CD14-positive monocyte (primary cell): ENCODE measurements at regions not wholly inside any gene's neighbourhood (a gene's known extent, or its start where the extent isn't known, plus 50 kb on each side); places are given as distances from the start of the nearest gene placed in this dataset.

Experiments used
- DNase-seq, 3 donors: peaks; one replicate each; pipeline ENCODE4 v3.0.0-alpha.2; 2011 to 2022
- H2AFZ ChIP-seq: 2 replicates; pipeline ENCODE4 v1.6.0; 2012; ENCODE audit warnings: mild to moderate bottlenecking, low read depth, low read length, inconsistent platforms; ENCODE audit not compliant: insufficient read depth, poor library complexity, severe bottlenecking
- H3K27ac ChIP-seq, 2 donors: 1 replicate in 1 of 2; 2 replicates in 1 of 2; pipeline ENCODE4 v1.5.1; 2012 to 2013; ENCODE audit warnings: low read length in 2 of 2, control low read depth in 1 of 2, inconsistent platforms in 1 of 2, low read depth in 1 of 2, mild to moderate bottlenecking in 1 of 2
- H3K27me3 ChIP-seq, 2 donors: one replicate each; pipeline versions ENCODE4 v1.6.0 to v1.6.1; 2011 to 2013; ENCODE audit warnings: low read length in 2 of 2; ENCODE audit not compliant: control insufficient read depth in 2 of 2, insufficient read depth in 2 of 2
- H3K36me3 ChIP-seq, 2 donors: replicated peaks in 1 of 2; 1 replicate in 1 of 2; 2 replicates in 1 of 2; pipeline versions ENCODE4 v1.5.1 to v1.6.1; 2012 to 2013; ENCODE audit warnings: low read length in 2 of 2, control low read depth in 1 of 2, inconsistent platforms in 1 of 2, mild to moderate bottlenecking in 1 of 2; ENCODE audit not compliant: insufficient read depth in 2 of 2, control insufficient read depth in 1 of 2
- H3K4me1 ChIP-seq, 2 donors: 1 replicate in 1 of 2; 2 replicates in 1 of 2; pipeline versions ENCODE4 v1.5.1 to v1.6.1; 2012 to 2013; ENCODE audit warnings: low read length in 2 of 2, control low read depth in 1 of 2, inconsistent platforms in 1 of 2, mild to moderate bottlenecking in 1 of 2, moderate library complexity in 1 of 2; ENCODE audit not compliant: insufficient read depth in 2 of 2, control insufficient read depth in 1 of 2
- H3K4me2 ChIP-seq: replicated peaks from 2 replicates; pipeline ENCODE3; 2012; ENCODE audit warnings: low read length, moderate library complexity, mild to moderate bottlenecking; ENCODE audit not compliant: poor library complexity, severe bottlenecking; ENCODE audit errors: extremely low read depth
- H3K4me3 ChIP-seq, 3 experiments: fragments of 200-600 bp in 1 of 3; sonication (generic) in 1 of 3; replicated peaks in 1 of 3; 1 replicate in 2 of 3; 2 replicates in 1 of 3; pipeline ENCODE4 v1.5.1; 2011 to 2013; ENCODE audit warnings: low read length in 3 of 3, mild to moderate bottlenecking in 3 of 3, control low read depth in 2 of 3, low read depth in 2 of 3, inconsistent platforms in 1 of 3, moderate library complexity in 1 of 3
- H3K79me2 ChIP-seq: 2 replicates; pipeline ENCODE4 v1.6.0; 2012; ENCODE audit warnings: mild to moderate bottlenecking, control low read depth, inconsistent platforms, low read length, moderate library complexity; ENCODE audit not compliant: insufficient read depth
- H3K9ac ChIP-seq: 2 replicates; pipeline ENCODE4 v1.6.0; 2017; ENCODE audit warnings: low read length, mild to moderate bottlenecking; ENCODE audit not compliant: insufficient read depth, poor library complexity, severe bottlenecking
- H3K9me3 ChIP-seq, 2 donors: replicated peaks in 1 of 2; 1 replicate in 1 of 2; 2 replicates in 1 of 2; pipeline versions ENCODE4 v1.5.1 to v1.6.1; 2012 to 2013; ENCODE audit warnings: low read length in 2 of 2, control low read depth in 1 of 2; ENCODE audit not compliant: control insufficient read depth in 1 of 2, insufficient read depth in 1 of 2
- H4K20me1 ChIP-seq: 2 replicates; pipeline ENCODE4 v1.6.0; 2012; ENCODE audit warnings: mild to moderate bottlenecking, low read length, control low read depth, moderate library complexity; ENCODE audit not compliant: insufficient read depth
- H3K27ac Mint-ChIP-seq, 7 donors: one replicate each; pipeline ENCODE4 v1.8.0; 2020; ENCODE audit warnings: mild to moderate bottlenecking in 7 of 7, mixed read lengths in 7 of 7, moderate library complexity in 6 of 7, inconsistent platforms in 2 of 7
- H3K27me3 Mint-ChIP-seq, 3 donors: one replicate each; pipeline ENCODE4 v1.8.0; 2021 to 2022; ENCODE audit warnings: low read depth in 3 of 3, mild to moderate bottlenecking in 3 of 3, mixed read lengths in 3 of 3, moderate library complexity in 3 of 3, inconsistent platforms in 1 of 3
- H3K36me3 Mint-ChIP-seq, 2 donors: one replicate each; pipeline ENCODE4 v1.8.0; 2020; ENCODE audit warnings: mixed read lengths in 2 of 2, inconsistent platforms in 1 of 2, mild to moderate bottlenecking in 1 of 2
- H3K4me1 Mint-ChIP-seq: one replicate; pipeline ENCODE4 v1.8.0; 2020; ENCODE audit warnings: mild to moderate bottlenecking, mixed read lengths
- H3K4me3 Mint-ChIP-seq, 2 donors: one replicate each; pipeline ENCODE4 v1.8.0; 2020; ENCODE audit warnings: mild to moderate bottlenecking in 2 of 2, mixed read lengths in 2 of 2, moderate library complexity in 1 of 2
- H3K9me3 Mint-ChIP-seq, 7 donors: one replicate each; pipeline ENCODE4 v1.8.0; 2020 to 2022; ENCODE audit warnings: mixed read lengths in 7 of 7, mild to moderate bottlenecking in 6 of 7, moderate library complexity in 6 of 7, inconsistent platforms in 2 of 7
- CTCF ChIP-seq: fragments of 200-600 bp; IDR thresholded peaks from one replicate; pipeline ENCODE4 v1.8.0; 2022; ENCODE audit warnings: antibody characterized with exemption, mild to moderate bottlenecking
- WGBS: methylation state at CpG from one replicate; pipeline ENCODE4 v1.1.5; 2013; ENCODE audit warnings: missing lambda C conversion rate; ENCODE audit not compliant: insufficient coverage; 5-methylcytosine and 5-hydroxymethylcytosine counted together
- intact Hi-C, 2 donors: fragments of 100-400 bp; cut with micrococcal nuclease; formaldehyde crosslinking; loops; one replicate each; pipeline versions ENCODE4 v1.15.0 to v1.15.1; 2023

- TF ChIP-seq CTCF: no peak
- intact Hi-C loops: no loop called here
- no peak overlapping the region for H2AFZ ChIP-seq
- no CpG with 5 or more reads among the region's 1 CpG for WGBS
- H3K4me3 ChIP-seq: no peak overlapping the region
- H3K36me3 ChIP-seq: peaks cover 0 to 2% of the 10 kb centered on the region in 2 donors
- no peaks in the 10 kb centered on the region for H3K4me1 ChIP-seq
- Mint-ChIP-seq H3K4me3 (no peak overlapping the region), H3K36me3 (peaks cover 9 to 17% of the 10 kb centered on the region in 2 donors), H3K27ac (no peak overlapping the region), H3K4me1 (no peaks in the 10 kb centered on the region), H3K27me3 (peaks cover 2 to 6% (median 4%) of the 10 kb centered on the region in 3 donors), H3K9me3 (peaks cover 0 to 6% (median 3%) of the 10 kb centered on the region in 7 donors)
- no peaks in the 10 kb centered on the region for H3K27me3 ChIP-seq
- no peaks in the 10 kb centered on the region for H3K79me2 ChIP-seq
- peaks cover 0 to 3% of the 10 kb centered on the region in 2 donors for H3K9me3 ChIP-seq
- no peak overlapping the region for H3K27ac ChIP-seq
- no peak for DNase-seq
- no peak overlapping the region for H3K9ac ChIP-seq
- no peaks in the 10 kb centered on the region for H4K20me1 ChIP-seq
- H3K4me2 ChIP-seq: no peak overlapping the region
Measured at GRCh38 chr20:60236613-60237012, 278.4 kb downstream of the CDH26 start.

GRCh38 chr20:60237981-60238380 is 279.8 kb downstream of the CDH26 start:
- Histone ChIP-seq H3K27ac (no peak overlapping the region), H3K4me3 (no peak overlapping the region), H3K9ac (no peak overlapping the region), H3K36me3 (peaks cover 0 to 2% of the 10 kb centered on the region in 2 donors), H3K4me1 (no peaks in the 10 kb centered on the region), H3K4me2 (no peak overlapping the region), H3K9me3 (peaks cover 0 to 3% of the 10 kb centered on the region in 2 donors), H3K79me2 (no peaks in the 10 kb centered on the region), H3K27me3 (no peaks in the 10 kb centered on the region), H2AFZ (no peak overlapping the region), H4K20me1 (no peaks in the 10 kb centered on the region)
- H3K9me3 Mint-ChIP-seq: peaks cover 0 to 6% (median 3%) of the 10 kb centered on the region in 7 donors
- no peaks in the 10 kb centered on the region for H3K4me1 Mint-ChIP-seq
- TF ChIP-seq CTCF: no peak
- peaks cover 2 to 6% (median 4%) of the 10 kb centered on the region in 3 donors for H3K27me3 Mint-ChIP-seq
- peaks cover 5 to 13% of the 10 kb centered on the region in 2 donors for H3K36me3 Mint-ChIP-seq
- intact Hi-C loops: no loop called here
- no peak overlapping the region for H3K27ac Mint-ChIP-seq
- no peak overlapping the region for H3K4me3 Mint-ChIP-seq
- no peak for DNase-seq
- 77% methylated on average over 7 of the region's 7 CpGs for WGBS
